K562 (cell line): ENCODE measurements at regions not wholly inside any gene's neighbourhood (a gene's known extent, or its start where the extent isn't known, plus 50 kb on each side); places are given as distances from the start of the nearest gene placed in this dataset.

Experiments used
- RBM22 ChIP-seq: fragments of 200-400 bp; formaldehyde crosslinking; IDR thresholded peaks from 2 replicates; pipeline ENCODE4 v1.6.1; 2018; ENCODE audit warnings: low read length, low read depth; ENCODE audit not compliant: poor library complexity, severe bottlenecking
- ZNF407 ChIP-seq: fragments of 450-650 bp; IDR thresholded peaks from 2 replicates; pipeline ENCODE4 v1.6.1; 2016; ENCODE audit warnings: low read depth

- TF ChIP-seq ZNF407: no peak
- TF ChIP-seq RBM22: no peak
Measured at GRCh38 chr7:106795084-106795876, 69.8 kb upstream of the PIK3CG start (continued).
